GM21717 (cell line): ENCODE measurements at regions not wholly inside any gene's neighbourhood (a gene's known extent, or its start where the extent isn't known, plus 50 kb on each side); places are given as distances from the start of the nearest gene placed in this dataset.

Experiments
- ATAC-seq: cut with Tn5 transposase; IDR thresholded peaks from one replicate; pipeline ENCODE4 v1.9.1; 2021; ENCODE audit warnings: mild to moderate bottlenecking, moderate library complexity; ENCODE audit not compliant: unreplicated experiment

DNA sequence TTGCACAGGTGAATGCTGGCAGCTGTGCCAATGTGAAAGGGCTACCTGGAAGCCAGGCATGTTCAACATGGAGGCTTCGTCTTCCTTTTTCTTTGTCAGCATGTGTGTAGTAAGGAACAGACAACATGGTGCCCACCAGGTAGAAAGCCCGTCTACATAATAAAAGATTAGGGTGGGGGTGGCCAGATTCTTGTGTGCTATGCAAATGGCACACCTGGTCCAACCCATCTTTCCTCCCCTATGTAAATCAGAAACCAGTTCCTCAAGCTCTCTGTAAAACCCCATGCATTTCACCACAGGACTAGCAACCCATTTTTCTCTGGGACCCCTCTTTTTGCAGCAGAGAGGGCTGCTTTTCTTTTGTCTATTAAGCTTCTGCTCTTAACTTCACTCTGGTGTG is 72.3 kb upstream of the ZP4 start:
- ATAC-seq: no peak

DNA sequence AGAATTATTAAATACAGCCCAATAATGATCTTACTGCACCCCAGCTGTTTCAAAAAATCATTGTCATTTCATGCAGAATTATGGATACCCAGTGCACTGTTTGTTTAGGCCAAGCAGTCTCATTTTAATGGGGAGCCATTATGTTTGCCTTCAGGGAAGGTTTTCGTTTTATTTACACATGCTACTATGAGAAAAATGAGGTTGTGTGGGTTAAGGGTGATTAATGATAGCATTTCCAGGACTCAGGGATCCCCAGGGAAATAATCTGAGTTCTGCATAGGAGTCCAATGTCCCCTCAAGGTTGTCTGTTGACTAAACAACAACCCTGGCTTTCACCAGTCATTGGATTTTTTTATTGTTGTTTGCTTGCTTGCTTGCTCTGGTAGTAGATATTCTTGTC is 71.0 kb upstream of the ZP4 start:
- ATAC-seq: no peak

DNA sequence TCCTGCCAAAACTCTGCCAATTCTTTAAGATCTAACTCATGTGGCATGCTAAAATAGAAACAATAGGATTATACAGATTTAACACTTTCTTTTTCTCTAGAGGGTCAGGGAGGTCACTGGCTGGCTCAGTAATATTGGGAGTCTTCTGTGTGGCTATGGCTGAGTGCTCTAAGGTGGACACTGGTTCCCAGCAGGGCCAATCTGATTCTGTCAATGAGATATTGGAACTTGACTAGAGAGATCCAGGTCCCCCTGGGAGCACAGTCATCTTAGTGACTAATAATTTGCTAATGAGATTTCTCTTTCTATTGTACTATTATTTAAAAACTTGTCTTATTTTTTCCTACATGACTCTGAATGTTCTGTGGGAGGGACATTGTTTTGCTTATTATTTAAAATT is 69.1 kb upstream of the ZP4 start:
- ATAC-seq: no peak

DNA sequence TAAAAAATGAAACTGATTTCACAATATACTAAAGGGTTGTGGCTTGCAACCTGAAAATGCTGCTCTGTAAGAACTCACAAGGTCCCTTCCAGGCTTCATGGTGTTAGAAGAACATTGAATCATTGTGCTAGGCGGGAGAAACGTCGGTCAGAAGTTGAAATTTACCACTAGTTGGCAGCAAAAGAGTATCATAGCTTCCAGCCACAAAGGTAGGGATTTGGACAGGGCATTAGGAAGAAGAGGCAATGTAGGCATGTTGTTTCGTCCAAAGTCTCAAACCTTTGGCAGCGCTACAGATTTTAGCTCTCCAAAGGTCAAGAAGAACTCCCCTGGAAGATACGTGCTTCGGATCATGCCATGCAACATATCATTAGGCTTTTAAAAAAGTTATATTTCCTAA is 62.5 kb upstream of the ZP4 start:
- ATAC-seq: no peak
